WTC11 (cell line): ENCODE measurements at regions not wholly inside any gene's neighbourhood (a gene's known extent, or its start where the extent isn't known, plus 50 kb on each side); places are given as distances from the start of the nearest gene placed in this dataset.

Experiments
- ATAC-seq: fragments of 200-7000 bp; cut with Tn5 transposase; 2 replicates; pipeline ENCODE4 v1.10.0; 2021; ENCODE audit warnings: mild to moderate bottlenecking, moderate library complexity
- CTCF ChIA-PET: fragments of 300-600 bp; sonication (Branson Sonifier 250); formaldehyde crosslinking; loops from one replicate; lab custom pipeline; 2021; ENCODE audit warnings: antibody characterized with exemption; lab: Charles Lee
- POLR2A ChIA-PET: fragments of 350-600 bp; sonication (Branson Sonifier 250); formaldehyde crosslinking; loops from one replicate; lab custom pipeline; 2021; ENCODE audit warnings: antibody characterized with exemption; lab: Charles Lee
- DNase-seq: peaks from one replicate; pipeline ENCODE4 v3.0.0; 2021; ENCODE audit warnings: low spot score
- H3K27ac Mint-ChIP-seq: 2 replicates; pipeline ENCODE4 v1.8.0; 2021; ENCODE audit warnings: mixed read lengths
- H3K27me3 Mint-ChIP-seq: 2 replicates; pipeline ENCODE4 v1.8.0; 2021; ENCODE audit warnings: low read depth, mild to moderate bottlenecking, moderate library complexity, mixed read lengths
- H3K36me3 Mint-ChIP-seq: 2 replicates; pipeline ENCODE4 v1.8.0; 2021; ENCODE audit warnings: mixed read lengths
- H3K4me1 Mint-ChIP-seq: 2 replicates; pipeline ENCODE4 v1.8.0; 2022; ENCODE audit warnings: mixed read lengths
- H3K4me3 Mint-ChIP-seq: 2 replicates; pipeline ENCODE4 v1.8.0; 2021; ENCODE audit warnings: mild to moderate bottlenecking, moderate library complexity, mixed read lengths
- H3K9me3 Mint-ChIP-seq: 2 replicates; pipeline ENCODE4 v1.8.0; 2021; ENCODE audit warnings: mixed read lengths
- ARID4B ChIP-seq: sonication (generic); formaldehyde crosslinking; IDR thresholded peaks from 2 replicates; pipeline ENCODE4 v1.8.0; 2023; ENCODE audit warnings: missing genetic modification reagents, mild to moderate bottlenecking, borderline replicate concordance
- CREB1 ChIP-seq: sonication (generic); formaldehyde crosslinking; IDR thresholded peaks from 2 replicates; pipeline ENCODE4 v1.8.0; 2023; ENCODE audit warnings: mild to moderate bottlenecking, missing genetic modification reagents
- EMX1 ChIP-seq: fragments of 250-450 bp; sonication (Bioruptor Pico); IDR thresholded peaks from 2 replicates; pipeline ENCODE4 v1.8.0; 2021; ENCODE audit warnings: mild to moderate bottlenecking
- HMGA2 ChIP-seq: fragments of 250-450 bp; sonication (Bioruptor Pico); IDR thresholded peaks from 2 replicates; pipeline ENCODE4 v1.4.0; 2021; ENCODE audit warnings: mild to moderate bottlenecking, moderate library complexity
- IRF2 ChIP-seq: sonication (generic); formaldehyde crosslinking; IDR thresholded peaks from 2 replicates; pipeline ENCODE4 v1.8.0; 2022; ENCODE audit warnings: low read depth, missing genetic modification reagents, borderline replicate concordance
- MLX ChIP-seq: sonication (generic); formaldehyde crosslinking; IDR thresholded peaks from 2 replicates; pipeline ENCODE4 v1.8.1; 2023; ENCODE audit warnings: mild to moderate bottlenecking, missing genetic modification reagents, moderate library complexity
- MXD4 ChIP-seq: fragments of 250-450 bp; sonication (Bioruptor Pico); IDR thresholded peaks from 2 replicates; pipeline ENCODE4 v1.8.0; 2021; ENCODE audit warnings: mild to moderate bottlenecking, moderate library complexity, borderline replicate concordance
- PRRX2 ChIP-seq: fragments of 250-450 bp; sonication (Bioruptor Pico); IDR thresholded peaks from 2 replicates; pipeline ENCODE4 v1.8.0; 2021; ENCODE audit warnings: mild to moderate bottlenecking
- USF2 ChIP-seq: sonication (generic); formaldehyde crosslinking; IDR thresholded peaks from 2 replicates; pipeline ENCODE4 v1.8.1; 2023; ENCODE audit warnings: mild to moderate bottlenecking, missing genetic modification reagents, moderate library complexity
- ZNF263 ChIP-seq: sonication (generic); formaldehyde crosslinking; IDR thresholded peaks from 2 replicates; pipeline ENCODE4 v1.8.1; 2022; ENCODE audit warnings: low read depth, mild to moderate bottlenecking, moderate library complexity, missing genetic modification reagents
- ZNF425 ChIP-seq: fragments of 250-450 bp; sonication (Bioruptor Pico); conservative IDR thresholded peaks from 2 replicates; pipeline ENCODE4 v1.9.0; 2021; ENCODE audit warnings: mild to moderate bottlenecking
- TF ChIP-seq, protein P1 (sequence below): sonication (generic); formaldehyde crosslinking; IDR thresholded peaks from 2 replicates; pipeline ENCODE4 v1.8.1; 2022; ENCODE audit warnings: mild to moderate bottlenecking, missing genetic modification reagents, moderate library complexity, borderline replicate concordance
- TF ChIP-seq, protein P2 (sequence below): sonication (generic); formaldehyde crosslinking; IDR thresholded peaks from 2 replicates; pipeline ENCODE4 v1.8.1; 2023; ENCODE audit warnings: mild to moderate bottlenecking, missing genetic modification reagents, borderline replicate concordance

GRCh38 chr9:8188723-8189407 is 389.3 kb upstream of the DMAC1 start (continued):
- no peak for TF ChIP-seq ARID4B (CRISPR knock-in tag)
- TF ChIP-seq, protein P1, sequence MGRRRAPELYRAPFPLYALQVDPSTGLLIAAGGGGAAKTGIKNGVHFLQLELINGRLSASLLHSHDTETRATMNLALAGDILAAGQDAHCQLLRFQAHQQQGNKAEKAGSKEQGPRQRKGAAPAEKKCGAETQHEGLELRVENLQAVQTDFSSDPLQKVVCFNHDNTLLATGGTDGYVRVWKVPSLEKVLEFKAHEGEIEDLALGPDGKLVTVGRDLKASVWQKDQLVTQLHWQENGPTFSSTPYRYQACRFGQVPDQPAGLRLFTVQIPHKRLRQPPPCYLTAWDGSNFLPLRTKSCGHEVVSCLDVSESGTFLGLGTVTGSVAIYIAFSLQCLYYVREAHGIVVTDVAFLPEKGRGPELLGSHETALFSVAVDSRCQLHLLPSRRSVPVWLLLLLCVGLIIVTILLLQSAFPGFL (CRISPR knock-in tag): no peak
- TF ChIP-seq, protein P2, sequence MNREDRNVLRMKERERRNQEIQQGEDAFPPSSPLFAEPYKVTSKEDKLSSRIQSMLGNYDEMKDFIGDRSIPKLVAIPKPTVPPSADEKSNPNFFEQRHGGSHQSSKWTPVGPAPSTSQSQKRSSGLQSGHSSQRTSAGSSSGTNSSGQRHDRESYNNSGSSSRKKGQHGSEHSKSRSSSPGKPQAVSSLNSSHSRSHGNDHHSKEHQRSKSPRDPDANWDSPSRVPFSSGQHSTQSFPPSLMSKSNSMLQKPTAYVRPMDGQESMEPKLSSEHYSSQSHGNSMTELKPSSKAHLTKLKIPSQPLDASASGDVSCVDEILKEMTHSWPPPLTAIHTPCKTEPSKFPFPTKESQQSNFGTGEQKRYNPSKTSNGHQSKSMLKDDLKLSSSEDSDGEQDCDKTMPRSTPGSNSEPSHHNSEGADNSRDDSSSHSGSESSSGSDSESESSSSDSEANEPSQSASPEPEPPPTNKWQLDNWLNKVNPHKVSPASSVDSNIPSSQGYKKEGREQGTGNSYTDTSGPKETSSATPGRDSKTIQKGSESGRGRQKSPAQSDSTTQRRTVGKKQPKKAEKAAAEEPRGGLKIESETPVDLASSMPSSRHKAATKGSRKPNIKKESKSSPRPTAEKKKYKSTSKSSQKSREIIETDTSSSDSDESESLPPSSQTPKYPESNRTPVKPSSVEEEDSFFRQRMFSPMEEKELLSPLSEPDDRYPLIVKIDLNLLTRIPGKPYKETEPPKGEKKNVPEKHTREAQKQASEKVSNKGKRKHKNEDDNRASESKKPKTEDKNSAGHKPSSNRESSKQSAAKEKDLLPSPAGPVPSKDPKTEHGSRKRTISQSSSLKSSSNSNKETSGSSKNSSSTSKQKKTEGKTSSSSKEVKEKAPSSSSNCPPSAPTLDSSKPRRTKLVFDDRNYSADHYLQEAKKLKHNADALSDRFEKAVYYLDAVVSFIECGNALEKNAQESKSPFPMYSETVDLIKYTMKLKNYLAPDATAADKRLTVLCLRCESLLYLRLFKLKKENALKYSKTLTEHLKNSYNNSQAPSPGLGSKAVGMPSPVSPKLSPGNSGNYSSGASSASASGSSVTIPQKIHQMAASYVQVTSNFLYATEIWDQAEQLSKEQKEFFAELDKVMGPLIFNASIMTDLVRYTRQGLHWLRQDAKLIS: no peak

- ChIA-PET POLR2A (no interaction called here), CTCF (no interaction called here)
- Mint-ChIP-seq H3K36me3 (peaks cover under 1% of the 10 kb centered on the region; the same call in 1 of the 2 replicates), H3K9me3 (peaks cover 5% of the 10 kb centered on the region), H3K27ac (no peak overlapping the region), H3K27me3 (no peaks in the 10 kb centered on the region), H3K4me1 (no peaks in the 10 kb centered on the region), H3K4me3 (no peak overlapping the region)
- TF ChIP-seq PRRX2: no peak
- 0 out of 2 replicates have a peak, but pooled peaks have one; percentile 24 for TF ChIP-seq USF2 (CRISPR knock-in tag)
- ATAC-seq (no peak), DNase-seq (no peak)
Measured at GRCh38 chr9:8186560-8186959, 387.0 kb upstream of the DMAC1 start.

DNA sequence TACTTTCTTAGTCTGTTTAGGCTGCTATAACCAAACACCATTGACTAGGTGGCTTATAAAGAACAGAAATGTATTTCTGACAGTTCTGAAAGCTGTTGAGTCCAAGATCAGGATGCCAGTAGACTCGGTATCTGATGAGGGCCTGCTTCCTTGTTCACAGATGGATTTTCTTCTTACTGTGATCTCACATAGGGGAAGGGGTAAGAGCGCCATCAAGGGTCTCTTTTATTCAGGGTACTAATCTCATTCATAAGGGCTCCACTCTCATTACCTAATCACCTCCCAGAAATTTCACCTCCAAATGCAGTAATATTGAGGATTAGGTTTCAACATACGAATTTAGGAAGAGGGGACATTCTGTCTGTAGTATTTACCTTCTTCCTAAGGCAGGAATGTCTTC is 384.0 kb upstream of the DMAC1 start:
- H3K36me3 Mint-ChIP-seq: no peaks in the 10 kb centered on the region
- H3K4me3 Mint-ChIP-seq: no peak overlapping the region
- ChIA-PET POLR2A (no interaction called here), CTCF (no interaction called here)
- H3K9me3 Mint-ChIP-seq: no peaks in the 10 kb centered on the region
- TF ChIP-seq HMGA2 (CRISPR knock-in tag): no peak
- no peak for TF ChIP-seq IRF2
- peak; percentile 65 for ATAC-seq
- H3K4me1 Mint-ChIP-seq: no peaks in the 10 kb centered on the region
- no peaks in the 10 kb centered on the region for H3K27me3 Mint-ChIP-seq
- no peak for DNase-seq
- H3K27ac Mint-ChIP-seq: no peak overlapping the region

DNA sequence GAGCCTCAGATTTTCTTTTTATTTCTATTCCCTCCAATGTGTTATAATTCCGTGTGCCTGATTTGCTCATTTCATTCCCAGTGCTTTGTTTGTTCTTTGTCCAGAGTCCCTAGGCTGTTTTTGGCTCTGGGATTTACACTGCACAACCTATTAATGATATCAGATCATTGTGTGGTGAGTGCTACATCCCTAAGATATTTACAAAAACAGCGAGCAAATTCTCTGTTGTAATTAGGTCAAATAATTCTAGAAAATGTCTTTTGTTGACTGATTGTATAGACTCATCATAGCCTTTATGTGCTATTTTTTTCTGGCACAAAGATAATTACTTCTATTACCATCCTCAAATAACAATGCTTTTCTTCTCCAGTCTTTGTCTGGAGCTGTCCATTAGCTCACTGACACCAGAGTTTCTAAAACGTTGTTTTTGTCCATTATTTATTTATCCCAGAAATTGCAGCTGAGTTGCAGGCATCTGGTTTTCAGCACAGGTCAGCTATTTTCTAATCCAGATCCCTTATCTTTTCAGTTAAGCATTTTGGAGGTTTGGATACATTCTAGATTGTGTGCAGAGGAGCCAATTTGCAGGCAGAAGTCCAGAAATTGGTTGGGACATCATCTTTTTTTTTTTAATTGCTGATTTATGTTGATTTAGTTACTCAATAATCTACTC is 379.9 kb upstream of the DMAC1 start:
- no peaks in the 10 kb centered on the region for H3K27me3 Mint-ChIP-seq
- H3K4me3 Mint-ChIP-seq: no peak overlapping the region
- CTCF ChIA-PET: no interaction called here
- DNase-seq (no peak), ATAC-seq (no peak)
- no peaks in the 10 kb centered on the region for H3K9me3 Mint-ChIP-seq
- H3K27ac Mint-ChIP-seq: no peak overlapping the region
- POLR2A ChIA-PET: no interaction called here
- H3K4me1 Mint-ChIP-seq: no peaks in the 10 kb centered on the region
- H3K36me3 Mint-ChIP-seq: no peaks in the 10 kb centered on the region
- TF ChIP-seq, protein P1 (CRISPR knock-in tag): no peak
- TF ChIP-seq CREB1 (CRISPR knock-in tag) (no peak), MLX (no peak), EMX1 (CRISPR knock-in tag) (no peak), ZNF425 (CRISPR knock-in tag) (no peak), MXD4 (CRISPR knock-in tag) (no peak), ZNF263 (CRISPR knock-in tag) (no peak)
